Fibroblast of the conjunctiva (primary cell): ENCODE measurements at regions not wholly inside any gene's neighbourhood (a gene's known extent, or its start where the extent isn't known, plus 50 kb on each side); places are given as distances from the start of the nearest gene placed in this dataset.
"Not testable (repeated sequence)": the region's sequence is repeated elsewhere in the genome, so short reads cannot be mapped to it uniquely, and the experiment has no call there.

ENCODE experiments used
- DNase-seq: peaks from one replicate; pipeline ENCODE4 v3.0.0-alpha.2; 2010; ENCODE audit warnings: low read depth

GRCh38 chr1:245025525-245025924 is 129.3 kb upstream of the KIF26B start:
- DNase-seq = no peak

DNA sequence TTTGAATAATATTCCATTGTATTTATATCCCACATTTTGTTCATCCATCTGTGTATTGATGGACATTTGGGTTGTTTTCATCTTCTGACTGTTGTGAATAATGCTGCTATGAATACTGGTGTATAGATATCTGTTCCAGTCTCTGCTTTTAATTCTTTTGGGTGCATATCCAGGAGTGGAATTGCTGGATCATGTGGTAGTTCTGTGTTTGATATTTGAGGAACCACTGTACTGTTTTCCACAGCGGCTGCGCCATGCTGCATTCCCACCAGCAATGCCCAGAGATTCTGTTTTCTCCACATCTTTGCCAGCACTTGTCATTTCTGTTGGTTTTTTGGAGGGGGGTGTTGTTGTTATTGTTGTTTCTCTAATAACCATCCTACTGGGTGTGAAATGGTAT is 131.6 kb upstream of the KIF26B start:
- DNase-seq = no peak

- no peak for DNase-seq
Measured at GRCh38 chr1:245019910-245020486, 134.8 kb upstream of the KIF26B start.

DNA sequence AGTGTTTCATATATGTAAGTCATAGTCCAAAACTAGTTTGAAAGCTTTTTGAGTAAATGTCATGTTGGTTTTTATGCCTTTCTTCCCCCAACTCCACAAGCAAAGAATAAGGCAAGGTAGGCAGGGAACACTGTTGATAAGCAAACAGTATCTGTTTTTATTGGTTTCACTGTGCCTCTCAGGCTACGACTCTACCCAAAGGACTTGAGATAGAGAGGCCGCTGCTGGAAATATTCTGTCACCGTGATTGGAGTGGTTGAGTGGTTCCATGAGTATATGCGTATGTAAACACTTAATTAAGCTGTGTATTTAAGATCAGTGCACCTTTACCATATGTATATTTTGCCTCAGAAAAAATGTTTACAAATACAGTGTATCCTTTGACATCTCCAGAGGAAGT is 138.1 kb upstream of the KIF26B start:
- no peak for DNase-seq

- no peak for DNase-seq
Measured at GRCh38 chr1:245015031-245015430, 139.8 kb upstream of the KIF26B start.

DNA sequence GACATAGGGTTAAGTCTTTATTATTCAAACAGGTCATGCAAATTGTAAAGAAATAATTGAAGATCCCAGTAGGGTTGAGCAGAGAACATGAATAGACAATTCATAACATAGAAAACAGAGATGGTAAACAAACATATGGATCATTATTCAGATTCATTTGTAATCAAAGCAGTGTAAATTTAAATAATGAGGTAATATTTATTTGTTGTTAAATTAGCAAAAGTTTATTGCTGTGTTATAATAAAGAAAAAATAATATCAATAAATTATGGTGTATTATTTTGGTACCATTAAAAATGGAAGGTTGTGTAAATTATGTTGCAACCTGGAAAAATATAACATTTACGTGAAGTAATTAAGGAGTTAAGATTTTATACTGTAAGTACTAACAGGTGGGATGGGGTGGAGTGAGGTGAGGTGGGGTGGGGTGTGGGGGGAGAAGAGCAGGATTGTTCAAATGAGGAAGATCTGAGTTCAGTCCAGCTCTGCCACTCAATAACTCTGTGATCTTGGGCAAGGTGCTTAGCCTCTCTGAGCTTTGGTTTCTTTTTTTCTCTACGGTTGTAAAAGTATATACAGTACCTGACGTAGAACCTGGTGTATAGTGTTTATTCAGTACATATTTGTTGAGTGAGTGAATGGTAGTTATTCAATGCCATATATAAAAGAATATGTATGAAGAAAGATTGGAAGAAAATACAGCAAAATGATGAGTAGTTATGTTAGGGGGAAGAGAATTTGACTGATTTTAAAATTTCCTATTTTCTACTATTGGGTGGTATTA is 140.3 kb upstream of the KIF26B start:
- DNase-seq = no peak

DNA sequence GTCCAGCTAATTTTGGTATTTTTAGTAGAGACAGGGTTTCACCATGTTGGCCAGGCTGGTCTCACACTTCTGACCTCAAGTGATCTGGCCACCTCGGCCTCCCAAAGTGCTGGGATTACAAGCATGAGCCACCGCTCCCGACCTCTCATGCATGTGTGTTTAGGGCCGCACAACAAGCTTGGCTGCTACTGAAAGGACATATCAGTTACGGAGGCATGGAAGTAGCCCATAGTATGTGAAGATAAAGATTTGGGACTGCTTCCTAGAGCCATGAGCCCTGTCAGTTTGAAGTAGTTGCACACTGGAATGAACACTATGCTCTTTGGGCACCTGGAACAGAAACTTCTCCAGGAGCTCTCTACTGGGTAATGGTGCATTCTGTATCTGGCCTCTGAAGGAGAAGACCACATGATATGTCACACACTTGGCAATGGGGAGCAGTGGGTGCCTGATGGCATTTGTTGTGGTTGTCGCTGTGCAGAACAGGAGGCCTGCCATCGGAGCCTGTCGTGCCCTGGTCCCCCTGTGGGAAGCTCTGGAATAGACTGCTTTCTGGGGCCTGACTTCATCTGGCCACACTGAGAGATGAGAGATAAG is 144.7 kb upstream of the KIF26B start:
- no peak for DNase-seq

GRCh38 chr1:245008761-245009160 is 144.4 kb upstream of the HNRNPU start:
- no peak for DNase-seq

DNA sequence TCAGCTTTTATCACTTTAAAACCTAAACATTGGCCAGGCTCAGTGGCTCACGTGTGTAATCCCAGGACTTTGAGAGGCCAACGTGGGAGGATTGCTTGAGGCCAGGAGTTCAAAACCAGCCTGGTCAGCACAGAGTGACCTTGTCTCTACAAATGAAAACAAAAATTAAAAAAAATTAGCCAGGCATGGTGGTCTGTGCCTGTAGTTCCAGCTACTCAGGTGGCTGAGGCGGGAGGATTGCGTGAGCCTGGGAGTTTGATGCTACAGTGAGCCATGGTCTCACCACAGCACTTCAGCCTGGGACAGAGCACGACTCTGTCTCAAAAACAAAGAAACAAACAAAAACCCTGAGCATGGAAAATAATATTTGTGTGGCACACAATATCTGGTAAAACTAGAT is 143.5 kb upstream of the HNRNPU start:
- DNase-seq = no peak

DNA sequence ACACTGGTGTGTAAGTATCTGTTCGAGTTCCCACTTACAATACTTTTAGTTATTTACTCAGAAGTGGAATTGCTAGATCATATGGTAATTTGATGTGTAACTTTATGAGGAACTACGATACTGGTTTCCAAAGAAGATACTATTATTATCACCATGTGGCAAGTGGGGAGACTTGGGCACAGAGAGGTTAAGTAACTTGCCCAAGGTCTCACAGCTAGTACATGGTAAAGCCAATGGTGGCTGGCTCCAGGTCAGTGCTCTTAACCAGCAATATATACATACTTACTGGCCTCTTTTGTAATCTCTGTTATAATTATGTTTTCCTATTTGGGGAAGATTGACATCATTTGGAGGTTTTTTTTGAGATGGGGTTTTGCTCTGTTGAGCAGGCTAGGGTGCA is 138.9 kb upstream of the HNRNPU start:
- no peak for DNase-seq

GRCh38 chr1:245001252-245001651 is 136.9 kb upstream of the HNRNPU start:
- peak; percentile 3 for DNase-seq

- no peak for DNase-seq
Measured at GRCh38 chr1:245000872-245001188, 136.5 kb upstream of the HNRNPU start.

GRCh38 chr1:244999644-245000043 is 135.3 kb upstream of the HNRNPU start:
- DNase-seq = not testable (repeated sequence)

GRCh38 chr1:244998717-244999346 is 134.5 kb upstream of the HNRNPU start:
- DNase-seq = no peak

DNA sequence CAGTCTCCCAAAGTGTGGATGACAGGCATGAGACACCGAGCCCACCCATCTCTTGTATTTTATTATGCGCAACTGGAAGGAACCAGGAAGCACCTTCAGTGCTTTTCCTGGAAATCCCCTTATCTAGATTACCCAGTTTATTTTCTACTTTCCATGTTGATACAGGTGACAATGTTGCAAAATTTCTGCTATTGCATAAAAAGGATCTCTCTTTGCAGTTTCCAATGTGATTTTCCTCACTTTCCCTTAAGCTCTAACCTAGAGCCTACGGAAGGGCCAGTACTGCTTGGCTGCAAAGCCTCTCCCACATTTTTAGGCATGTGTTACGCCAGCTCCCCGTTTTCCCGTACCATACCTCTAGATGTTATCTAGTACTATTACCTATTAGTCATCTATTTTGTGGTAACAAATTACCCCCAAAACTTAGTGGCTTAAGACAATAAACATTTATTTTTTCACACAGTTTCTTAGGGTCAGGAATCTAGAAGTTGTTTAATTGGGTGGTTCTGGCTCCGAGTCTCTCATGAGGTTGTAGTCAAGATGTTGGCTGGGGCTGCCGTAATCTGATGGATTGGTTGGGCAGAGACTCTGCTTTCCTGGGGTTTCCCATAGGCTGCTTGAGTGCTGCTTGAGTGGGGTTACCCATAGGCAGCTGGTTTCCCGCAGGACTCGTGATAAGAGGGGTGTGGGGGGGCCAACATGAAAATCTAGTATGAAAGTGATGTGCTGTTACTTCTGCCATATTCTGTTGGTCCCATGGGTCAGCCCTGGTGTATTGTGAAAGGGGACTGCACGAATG is 131.5 kb upstream of the HNRNPU start:
- no peak for DNase-seq

DNA sequence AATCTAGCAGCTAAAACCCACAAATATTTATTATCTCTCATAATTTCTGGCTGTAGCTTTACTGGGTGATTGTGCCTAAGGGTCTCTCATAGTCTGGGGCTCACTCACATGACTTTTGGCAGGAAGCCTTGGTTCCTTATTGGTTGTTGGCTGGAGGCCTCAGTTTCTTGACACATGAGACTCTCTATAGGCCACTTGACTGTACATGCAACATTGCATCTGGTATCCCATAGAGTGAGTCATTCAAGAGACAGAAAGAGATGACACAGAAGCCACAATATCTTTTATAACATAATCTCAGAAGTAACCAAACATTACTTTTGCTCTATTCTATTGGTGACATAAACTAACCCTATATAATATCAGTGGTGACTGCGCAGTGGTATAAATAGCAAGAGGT is 128.5 kb upstream of the HNRNPU start:
- DNase-seq = no peak

DNA sequence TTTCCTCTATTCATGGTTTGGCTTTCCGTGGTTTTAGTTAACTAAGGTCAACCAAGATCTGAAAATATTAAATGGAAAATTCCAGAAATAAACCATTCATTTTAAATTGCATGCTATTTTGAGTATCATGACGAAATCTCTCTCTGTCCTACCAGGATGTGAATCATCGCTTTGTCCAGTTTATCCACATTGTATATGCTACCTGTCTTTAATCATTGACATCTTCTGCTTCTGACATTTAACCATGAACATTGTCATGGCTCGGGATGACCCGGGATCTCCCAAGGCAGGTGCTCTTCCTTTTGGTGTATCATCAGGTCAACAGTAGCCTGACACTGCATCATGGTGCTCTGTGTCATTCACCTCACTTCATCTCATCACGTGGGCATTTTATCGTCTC is 125.5 kb upstream of the HNRNPU start:
- no peak for DNase-seq

DNA sequence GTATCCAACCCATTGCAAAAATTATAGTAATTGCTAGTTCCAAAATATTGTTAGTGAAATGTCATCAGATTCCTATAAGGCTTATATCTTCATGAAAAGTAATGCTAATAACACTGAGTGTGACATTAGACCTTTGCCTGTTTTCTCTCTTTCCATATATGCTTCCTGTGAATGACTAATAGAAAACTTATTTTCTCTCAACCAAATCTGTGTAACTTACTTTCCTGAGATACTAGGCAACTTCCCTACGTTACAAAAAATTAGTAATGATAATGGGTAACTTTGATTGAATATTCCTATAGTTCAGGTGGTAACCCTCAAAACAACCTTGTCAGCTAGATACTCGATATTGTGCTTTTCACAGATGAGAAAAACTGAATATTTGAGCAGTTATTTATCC is 124.2 kb upstream of the HNRNPU start:
- DNase-seq = no peak

DNA sequence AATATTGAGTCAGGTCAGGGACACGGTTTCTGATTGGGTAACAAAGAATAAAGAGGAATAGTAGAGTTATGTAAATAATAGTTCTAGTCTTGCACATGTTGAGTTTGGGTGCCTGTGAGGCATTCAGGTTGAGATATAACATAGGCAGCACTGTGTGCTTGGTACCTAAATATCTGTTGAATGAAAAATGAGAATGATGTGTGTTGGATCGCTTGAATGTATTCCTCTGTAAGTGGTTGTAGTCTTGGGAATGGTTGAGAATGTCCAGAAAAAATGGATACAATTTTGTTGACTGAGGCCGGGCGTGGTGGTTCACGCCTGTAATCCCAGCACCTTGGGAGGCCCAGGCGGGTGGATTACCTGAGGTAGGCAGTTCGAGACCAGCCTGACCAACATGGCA is 116.3 kb upstream of the HNRNPU start:
- DNase-seq = no peak

GRCh38 chr1:244974550-244974949 is 110.2 kb upstream of the HNRNPU start:
- no peak for DNase-seq

DNA sequence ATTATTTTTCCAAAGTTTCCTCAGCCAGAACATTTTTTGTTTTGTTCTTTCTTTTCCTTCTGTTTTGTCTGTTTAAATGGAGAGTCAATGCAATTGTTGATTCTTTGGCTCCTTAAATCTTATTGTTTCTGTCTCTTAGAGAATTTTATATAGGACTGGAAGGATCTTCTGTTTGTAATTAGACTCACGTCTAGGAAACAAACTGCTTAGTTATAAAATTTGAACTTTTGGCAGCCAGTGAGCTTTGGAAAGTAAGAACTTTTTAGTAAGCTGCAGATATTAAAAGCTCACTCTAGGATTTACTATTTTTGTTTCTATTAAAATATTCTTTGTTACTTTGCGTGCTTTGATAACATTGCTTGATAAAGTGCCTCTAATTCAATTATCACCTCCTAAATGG is 109.8 kb upstream of the HNRNPU start:
- no peak for DNase-seq

DNA sequence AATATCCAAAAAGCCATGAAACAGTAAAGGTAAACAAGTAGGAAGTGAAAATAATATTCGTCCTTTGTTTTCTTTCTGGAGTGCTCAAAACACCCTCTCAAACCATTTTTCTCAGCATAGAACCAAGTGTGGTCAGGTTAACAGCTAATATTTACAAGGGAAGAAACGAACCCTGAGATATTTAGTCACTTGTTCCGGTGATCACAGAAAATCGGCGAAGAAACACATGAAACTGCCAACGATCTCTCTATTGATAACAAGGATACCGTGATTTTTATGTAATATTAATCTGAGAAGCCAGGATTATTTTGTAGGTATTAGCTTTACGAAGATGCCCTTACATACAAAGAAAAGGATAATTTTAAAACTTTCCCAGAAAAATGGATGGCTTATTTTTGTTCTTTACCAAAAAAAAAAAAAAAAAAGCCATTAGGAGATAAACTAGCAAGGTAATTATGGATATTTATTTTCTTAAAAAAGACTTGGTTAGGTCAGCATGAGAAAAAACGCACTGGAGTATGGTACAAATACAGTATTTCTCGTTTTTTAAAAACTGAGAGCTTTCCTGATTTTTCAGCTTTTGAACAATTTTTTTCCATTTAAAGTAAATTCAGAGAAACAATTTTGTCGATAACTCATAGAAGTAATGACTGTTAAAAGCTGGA is 107.3 kb upstream of the HNRNPU start:
- DNase-seq = no peak
